ENCODE measurements at regions not wholly inside any gene's neighbourhood (a gene's known extent, or its start where the extent isn't known, plus 50 kb on each side); places are given as distances from the start of the nearest gene placed in this dataset.

GRCh38 chr10:84607523-84607922 is 279.1 kb downstream of the CCSER2 start (continued):
- no peak for TF ChIP-seq MIER1 (IDR thresholded peaks at IDR 0.05; ENCODE audit: low read depth)

GRCh38 chr10:84608126-84608525 is 279.7 kb downstream of the CCSER2 start:
- Histone ChIP-seq H3K4me3 (no peak overlapping the region), H3K9me3 (replicated peaks; ENCODE audit: control insufficient read depth, insufficient read depth, low read depth, low read length) (no peaks in the 10 kb centered on the region), H3K27me3 (ENCODE audit: control insufficient read depth in 2 of 2, insufficient read depth in 2 of 2, low read length in 2 of 2) (peaks cover 0 to 16% of the 10 kb centered on the region in 2 experiments; a peak in 2 of 5 replicates), H3K36me3 (ENCODE audit: control insufficient read depth, insufficient read depth, low read length) (no peaks in the 10 kb centered on the region), H3K9ac (ENCODE audit: insufficient read depth in 1 of 2, low read depth in 2 of 2, low read length in 2 of 2) (no peak overlapping the region), H3K9me1 (ENCODE audit: control insufficient read depth, insufficient read depth, low read length) (no peaks in the 10 kb centered on the region), H3K79me2 (ENCODE audit: control insufficient read depth, insufficient read depth, low read length) (no peaks in the 10 kb centered on the region), H2AFZ (ENCODE audit: low read depth, low read length) (no peak overlapping the region), H3K4me1 (replicated peaks in 1 of 2; ENCODE audit: control insufficient read depth in 2 of 2, insufficient read depth in 2 of 2, low read length in 2 of 2) (no peaks in the 10 kb centered on the region), H3K4me2 (ENCODE audit: insufficient read depth, low read length) (no peak overlapping the region), H3K27ac (ENCODE audit: extremely low read depth, low read depth, low read length) (no peak overlapping the region), H4K20me1 (replicated peaks; ENCODE audit: control insufficient read depth, insufficient read depth, low read length) (no peaks in the 10 kb centered on the region)
- FAIRE-seq: no peak
- ATAC-seq: no peak
- in situ Hi-C loops (cut with MboI) (no loop called here), intact Hi-C loops (cut with micrococcal nuclease) (no loop called here)
- CTCF ChIA-PET (ENCODE audit: low intra/inter-chr PET ratio): interaction anchor here (0.6 kb wide), 1 partner anchor 9 kb away, joined by 4 read pairs; no protein-coding TSS in a partner anchor
- no TSS peak for BruUV-seq (replicated peaks)
- WGBS (ENCODE audit: insufficient coverage, low coverage, missing lambda C conversion rate): 0% methylated on average over 4 of the region's 4 CpGs
- DNase-seq (ENCODE audit: extremely low read depth in 1 of 4, low spot score in 3 of 4): no peak
- TF ChIP-seq TAL1 (IDR thresholded peaks at IDR 0.05): no peak
- TF ChIP-seq MECOM (CRISPR knock-in tag; IDR thresholded peaks at IDR 0.05): no peak
- TF ChIP-seq ARID2 (IDR thresholded peaks at IDR 0.05): no peak
- TF ChIP-seq TARDBP (IDR thresholded peaks at IDR 0.05): no peak
- no peak for TF ChIP-seq PPARD (CRISPR knock-in tag; IDR thresholded peaks at IDR 0.05)
- no peak for TF ChIP-seq BDP1 (IDR thresholded peaks at IDR 0.05; ENCODE audit: insufficient read depth, insufficient read length)
- TF ChIP-seq FOXP1 (CRISPR knock-in tag; IDR thresholded peaks at IDR 0.05): no peak
- POLR2A ChIA-PET: no interaction called here

All from K562 (cell line).